Fibroblast of the conjunctiva (primary cell): ENCODE measurements at regions not wholly inside any gene's neighbourhood (a gene's known extent, or its start where the extent isn't known, plus 50 kb on each side); places are given as distances from the start of the nearest gene placed in this dataset.
"Not testable (repeated sequence)": the region's sequence is repeated elsewhere in the genome, so short reads cannot be mapped to it uniquely, and the experiment has no call there.

ENCODE experiments used
- DNase-seq: peaks from one replicate; pipeline ENCODE4 v3.0.0-alpha.2; 2010; ENCODE audit warnings: low read depth

DNA sequence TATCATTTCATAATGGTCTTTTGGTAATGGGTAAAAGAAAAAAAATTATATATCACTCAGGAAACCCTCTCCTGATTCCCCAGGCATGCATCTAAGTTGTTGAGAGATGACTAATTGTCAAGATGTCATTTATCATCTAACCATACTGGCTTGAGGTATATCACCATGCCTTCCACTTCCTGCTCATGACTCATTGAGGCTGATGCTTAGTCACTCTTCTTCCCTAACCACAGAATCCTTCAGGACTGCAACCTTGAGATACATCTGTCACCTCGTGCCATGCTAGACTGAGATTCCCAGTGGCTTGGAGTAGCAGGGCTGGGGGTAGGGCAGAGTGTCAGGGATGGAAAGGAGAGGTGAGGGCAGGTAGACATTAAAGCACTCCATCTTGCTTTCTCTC is 782.5 kb upstream of the INTU start:
- DNase-seq = peak; percentile 60

DNA sequence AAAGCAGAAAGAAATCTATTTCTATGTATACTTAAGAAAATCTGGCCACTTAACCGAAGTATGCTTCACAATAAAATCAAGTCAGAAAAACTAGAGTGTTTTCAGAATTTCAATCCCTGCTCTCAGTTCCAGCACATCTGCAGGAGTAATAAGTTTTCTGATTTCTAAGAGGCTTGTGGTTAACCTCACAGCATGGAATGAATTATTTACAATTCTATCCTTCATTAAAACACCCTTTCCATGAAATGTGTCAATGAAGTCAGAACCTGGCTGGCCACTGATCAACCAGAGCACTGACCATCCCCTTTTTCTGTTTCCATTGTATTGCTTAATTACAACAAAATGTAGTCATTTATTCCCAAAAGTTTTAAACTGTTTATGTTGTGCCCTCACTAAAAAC is 781.4 kb upstream of the INTU start:
- DNase-seq = no peak

DNA sequence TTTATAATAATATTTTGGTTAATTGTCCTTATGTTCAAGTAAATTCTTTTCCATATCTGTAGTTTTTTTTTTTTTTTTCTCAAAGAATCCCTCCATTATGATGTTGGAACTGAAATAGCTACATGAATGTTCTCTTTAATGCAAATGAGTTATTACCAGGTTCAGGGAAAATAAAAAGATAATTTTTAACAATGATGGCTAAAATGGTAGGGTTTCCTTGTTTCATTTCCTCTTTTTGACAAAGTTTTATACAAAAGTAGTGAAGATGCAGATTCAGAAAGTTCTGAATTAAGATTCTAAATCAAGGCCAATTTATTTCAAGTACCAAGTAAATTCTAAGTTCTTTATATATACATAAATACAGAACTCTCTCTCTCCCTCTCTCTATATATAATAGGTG is 779.0 kb upstream of the INTU start:
- DNase-seq = no peak

DNA sequence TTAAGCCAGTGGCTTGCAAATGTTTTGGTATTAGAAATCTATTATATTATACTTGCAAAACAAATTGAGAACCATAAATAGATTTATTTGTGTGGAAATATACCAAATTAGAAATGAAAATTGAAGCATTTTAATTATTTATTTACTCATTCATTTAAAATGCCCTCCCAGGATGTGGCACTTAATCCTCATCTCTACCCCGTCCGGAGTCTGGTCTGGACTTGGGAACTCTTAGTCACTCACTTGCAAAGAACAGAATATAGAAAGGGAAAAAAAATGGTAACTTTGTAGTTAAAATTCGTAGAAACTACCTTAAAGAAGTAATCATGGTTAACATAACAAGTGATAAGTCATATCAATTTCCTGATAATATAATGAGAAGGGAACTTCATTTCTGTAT is 775.9 kb upstream of the INTU start:
- no peak for DNase-seq

DNA sequence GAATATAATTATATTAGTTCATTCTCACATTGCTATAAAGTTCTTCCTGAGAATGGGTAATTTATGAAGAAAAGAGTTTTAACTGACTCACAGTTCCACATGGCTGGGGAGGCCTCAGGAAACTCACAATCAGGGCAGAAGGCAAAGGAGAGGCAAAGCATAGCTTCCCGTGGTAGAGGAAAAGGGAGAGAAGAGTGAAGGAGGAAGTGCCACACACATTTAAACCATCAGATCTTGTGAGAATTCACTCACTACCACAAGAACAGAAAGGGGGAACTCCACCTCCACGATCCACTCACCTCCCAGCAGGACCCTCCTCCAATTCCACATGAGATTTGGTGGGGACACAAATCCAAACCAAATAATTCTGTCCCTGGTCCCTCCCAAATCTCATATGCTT is 773.4 kb upstream of the INTU start:
- DNase-seq = no peak

DNA sequence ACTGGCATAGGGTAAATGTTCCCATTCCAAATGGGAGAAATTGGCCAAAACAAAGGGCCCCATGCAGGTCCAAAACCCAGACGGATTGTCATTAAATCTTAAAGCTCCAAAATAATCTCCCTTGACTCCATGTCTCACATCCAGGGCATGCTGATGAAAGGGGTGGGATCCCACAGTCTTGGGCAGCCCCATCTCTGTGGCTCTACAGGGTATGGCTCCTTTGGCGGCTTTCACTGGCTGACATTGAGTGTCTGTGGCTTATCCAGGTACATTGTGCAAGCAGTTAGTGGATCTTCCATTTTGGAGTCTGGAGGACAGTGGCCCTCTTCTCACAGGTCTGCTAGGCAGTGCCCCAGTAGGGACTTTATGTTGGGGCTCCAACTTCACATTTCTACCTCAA is 772.9 kb upstream of the INTU start:
- no peak for DNase-seq

DNA sequence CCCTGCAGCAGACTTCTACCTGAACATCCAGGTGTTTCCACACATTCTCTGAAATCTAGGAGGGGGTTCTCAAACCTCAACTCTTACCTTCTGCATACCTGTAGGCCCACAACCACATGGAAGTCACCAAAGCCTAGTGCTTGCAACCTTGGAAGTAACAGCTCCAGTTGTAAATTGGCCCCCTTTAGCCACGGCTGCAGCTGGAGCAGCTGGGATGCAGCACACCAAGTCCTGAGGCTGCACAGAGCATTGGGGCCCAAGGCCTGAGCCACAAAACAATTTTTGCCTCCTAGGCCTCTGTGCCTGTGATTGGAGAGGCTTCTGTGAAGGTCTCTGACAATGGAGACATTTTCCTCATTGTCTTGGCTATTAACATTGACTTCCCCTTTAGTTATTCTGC is 772.4 kb upstream of the INTU start:
- DNase-seq = no peak

DNA sequence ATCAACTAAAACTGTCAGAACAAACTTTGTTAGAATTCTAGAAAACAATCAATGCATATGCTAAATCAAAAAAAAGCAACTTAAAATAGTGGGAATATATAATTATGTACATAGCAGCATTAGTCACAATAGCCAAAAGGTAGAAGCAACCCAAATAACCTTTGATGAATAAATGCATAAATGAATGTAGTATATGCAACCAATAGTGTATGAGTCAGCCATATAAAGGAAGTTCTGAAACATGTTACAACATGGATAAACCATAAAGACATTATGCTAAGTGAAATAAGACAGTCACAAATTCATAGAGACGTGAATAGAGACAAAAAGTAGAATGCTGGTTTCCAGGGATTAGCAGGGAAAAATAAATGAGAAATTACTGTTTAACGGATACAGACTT is 762.8 kb upstream of the INTU start:
- DNase-seq = no peak

DNA sequence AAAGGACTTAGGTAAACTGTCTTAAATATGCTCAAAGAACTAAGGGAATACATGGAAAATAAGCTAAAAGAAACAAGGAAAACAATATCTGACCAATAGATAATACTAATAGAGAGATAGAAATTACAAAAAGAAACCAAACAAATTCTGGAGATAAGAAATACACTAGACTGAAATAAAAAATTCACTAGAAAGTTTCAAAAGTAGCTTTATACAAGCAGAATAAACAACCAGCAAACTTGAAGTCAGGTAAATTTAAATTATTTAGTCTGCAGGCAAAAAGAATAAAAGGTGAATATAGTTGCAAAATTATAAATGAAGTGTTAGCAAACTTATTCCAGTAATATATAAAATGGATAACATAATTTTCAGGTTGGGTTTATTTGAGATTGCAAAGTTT is 760.9 kb upstream of the INTU start:
- DNase-seq = no peak

DNA sequence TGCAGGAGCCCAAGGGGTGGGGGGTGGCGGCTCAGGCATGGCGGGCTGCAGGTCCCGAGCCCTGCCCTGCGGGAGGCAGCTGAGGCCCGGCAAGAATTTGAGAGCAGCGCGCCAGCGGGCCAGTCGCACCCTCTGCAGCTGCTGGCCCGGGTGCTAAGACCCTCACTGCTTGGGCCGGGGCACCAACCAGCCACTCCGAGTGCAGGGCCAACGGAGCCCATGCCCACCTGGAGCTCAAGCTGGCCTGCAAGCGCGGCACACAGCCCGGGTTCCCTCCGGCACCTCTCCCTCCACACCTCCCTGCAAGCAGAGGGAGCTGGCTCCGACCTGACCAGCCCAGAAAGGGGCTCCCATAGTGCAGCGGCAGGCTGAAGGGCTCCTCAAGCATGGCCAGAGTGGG is 758.2 kb upstream of the INTU start:
- no peak for DNase-seq

DNA sequence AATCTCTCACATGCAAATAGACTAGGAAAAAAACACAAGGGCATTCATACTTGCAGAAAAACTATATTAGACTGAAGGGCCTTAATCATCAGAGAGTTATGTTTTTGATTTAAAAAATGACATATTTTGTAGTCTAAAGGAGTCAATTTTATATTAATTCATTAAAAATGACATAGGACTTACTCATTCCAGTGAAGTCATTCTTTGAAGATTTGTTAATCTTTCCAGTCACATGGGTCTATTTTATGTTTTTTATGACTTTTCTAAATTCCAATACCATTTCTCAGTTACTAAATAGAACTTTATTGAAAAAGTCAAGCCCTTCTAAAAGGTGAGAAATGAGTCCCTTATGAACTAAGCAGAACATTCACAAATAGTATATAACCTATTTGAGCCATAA is 743.8 kb upstream of the INTU start:
- no peak for DNase-seq

DNA sequence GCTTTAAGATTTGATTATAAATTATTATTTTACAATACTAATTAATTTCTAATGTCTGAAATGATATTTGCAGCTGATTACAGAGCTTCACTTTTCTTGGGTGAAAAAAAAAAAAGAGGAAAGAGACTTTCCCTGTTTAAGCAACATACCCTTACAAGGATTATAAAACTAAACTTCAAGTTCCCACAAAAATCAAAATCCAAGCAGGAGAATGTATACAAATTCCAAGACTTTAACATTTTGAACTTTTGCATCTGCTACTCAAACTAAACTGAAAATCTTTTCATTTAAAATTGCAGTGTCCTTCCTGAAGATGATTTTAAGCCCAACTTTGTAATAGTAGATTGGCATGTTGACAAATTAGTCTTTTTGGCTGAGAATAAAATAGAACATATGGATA is 742.4 kb upstream of the INTU start:
- DNase-seq = no peak

DNA sequence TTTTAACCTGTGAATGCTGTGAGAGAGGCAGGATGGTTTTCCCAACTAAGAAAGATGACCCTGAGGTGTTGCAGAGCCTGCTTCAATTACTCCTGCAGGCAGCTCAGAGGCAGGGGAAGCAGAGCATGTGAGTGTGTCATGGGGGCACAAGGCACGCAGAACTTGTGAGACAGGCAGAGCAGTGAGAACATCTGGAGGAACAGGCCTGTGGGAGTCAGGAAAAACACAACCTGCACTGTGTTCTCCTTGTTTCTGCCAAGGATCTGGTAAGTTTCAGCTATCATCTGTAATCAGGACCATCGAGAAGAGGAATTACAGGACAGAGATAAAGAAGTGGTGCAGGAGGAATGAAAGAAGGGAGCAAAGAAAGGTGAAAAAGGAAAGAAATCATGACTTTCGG is 741.8 kb upstream of the INTU start:
- DNase-seq = no peak

DNA sequence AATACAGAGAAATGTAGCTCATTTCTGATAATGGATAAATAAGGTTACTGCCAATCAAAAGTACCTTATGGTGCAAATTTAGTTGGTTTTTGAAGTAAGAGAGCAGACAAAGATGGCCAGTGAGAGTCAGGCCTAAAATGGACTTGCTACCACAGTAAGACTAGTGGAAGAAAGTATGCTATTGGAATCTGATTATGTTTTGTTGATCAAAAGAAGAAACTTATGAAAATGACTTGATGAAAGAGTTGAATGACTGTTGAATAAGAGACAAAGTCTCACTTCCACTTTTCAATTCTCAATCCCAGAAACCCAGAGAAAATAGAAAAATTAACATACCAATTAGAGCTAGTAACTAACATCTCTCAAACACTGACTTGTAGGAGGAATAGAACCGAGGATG is 737.8 kb upstream of the INTU start:
- no peak for DNase-seq

DNA sequence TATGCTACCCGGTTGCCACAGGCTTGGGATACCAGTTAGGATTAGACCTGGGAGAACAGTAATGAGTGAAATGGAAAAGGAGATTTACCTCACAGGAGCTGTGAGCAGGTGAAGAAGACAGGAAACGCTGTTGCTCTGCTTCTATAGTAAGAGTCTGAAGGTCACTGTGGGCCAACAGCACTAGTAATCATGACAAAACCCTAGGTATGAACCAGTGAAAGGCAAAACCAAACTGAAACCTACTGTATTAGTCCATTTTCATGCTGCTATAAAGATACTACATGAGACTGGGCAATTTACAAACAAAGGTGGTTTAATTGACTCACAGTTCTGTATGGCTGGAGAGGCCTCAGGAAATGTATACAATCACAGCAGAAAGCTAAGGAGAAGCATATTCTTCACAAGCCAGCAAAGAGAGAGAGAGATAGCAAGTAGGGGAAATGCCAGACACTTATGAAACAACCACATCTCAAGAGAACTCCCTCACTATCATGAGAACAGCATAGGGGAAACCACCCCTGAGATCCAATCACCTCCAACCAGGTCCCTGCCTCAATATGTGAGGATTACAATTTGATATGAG is 736.7 kb upstream of the INTU start:
- no peak for DNase-seq

DNA sequence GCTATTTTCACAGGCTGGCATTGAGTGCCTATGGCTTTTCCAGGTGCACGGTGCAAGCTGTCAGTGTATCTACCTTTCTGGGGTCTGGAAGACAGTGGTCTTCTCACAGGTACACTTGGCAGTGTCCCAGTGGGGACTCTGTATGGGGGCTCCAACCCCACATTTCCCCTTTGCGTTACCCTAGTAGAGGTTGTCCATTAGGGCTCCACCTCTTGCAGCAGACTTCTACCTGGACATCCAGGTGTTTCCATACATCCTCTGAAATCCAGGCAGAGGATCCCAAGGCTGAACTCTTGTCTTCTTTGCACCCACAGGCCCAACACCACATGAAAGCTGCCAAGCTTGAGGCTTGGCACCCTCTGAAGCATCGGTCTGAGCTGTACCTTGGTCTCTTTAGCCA is 735.7 kb upstream of the INTU start:
- DNase-seq = no peak

DNA sequence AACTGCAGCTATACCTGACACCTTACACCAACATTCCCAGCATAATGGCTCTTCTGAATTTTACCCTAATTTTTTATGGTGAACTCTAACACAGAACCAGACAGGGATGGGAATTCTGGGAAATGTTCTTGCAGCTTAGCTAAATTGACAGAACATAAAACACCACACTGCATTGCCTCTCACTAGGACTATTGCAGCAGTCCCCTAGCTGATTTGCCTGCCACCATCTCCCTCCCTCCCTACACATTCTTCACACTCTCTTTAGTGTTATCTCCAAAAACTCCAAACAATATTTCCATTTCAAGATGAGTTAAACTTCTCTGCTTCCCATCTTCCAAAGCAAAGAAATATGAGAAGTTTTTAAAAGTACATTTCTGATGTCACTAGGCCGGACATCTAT is 733.9 kb upstream of the INTU start:
- no peak for DNase-seq

DNA sequence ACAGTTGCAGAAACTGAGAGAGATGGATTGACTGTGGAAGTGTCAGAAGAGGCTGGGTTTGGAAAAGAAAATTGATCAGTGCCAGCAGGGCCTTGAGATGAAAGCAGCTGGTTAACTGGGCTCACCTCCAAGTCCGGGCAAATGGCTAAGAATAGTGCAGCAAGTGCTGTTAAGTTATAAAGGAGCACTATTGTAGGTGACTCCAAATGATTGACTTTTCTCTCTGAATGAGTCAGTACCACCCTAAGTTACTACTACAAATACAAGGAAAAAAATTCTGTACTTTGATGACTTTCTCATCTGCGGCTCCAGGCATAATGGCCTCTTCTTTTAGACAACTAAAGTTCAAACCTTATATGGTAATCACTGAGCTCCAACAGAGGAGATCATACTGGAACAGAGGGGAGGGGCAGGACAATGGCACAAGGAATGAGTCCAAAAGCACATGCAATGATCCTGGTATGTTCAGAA is 733.4 kb upstream of the INTU start:
- DNase-seq = peak; percentile 84

DNA sequence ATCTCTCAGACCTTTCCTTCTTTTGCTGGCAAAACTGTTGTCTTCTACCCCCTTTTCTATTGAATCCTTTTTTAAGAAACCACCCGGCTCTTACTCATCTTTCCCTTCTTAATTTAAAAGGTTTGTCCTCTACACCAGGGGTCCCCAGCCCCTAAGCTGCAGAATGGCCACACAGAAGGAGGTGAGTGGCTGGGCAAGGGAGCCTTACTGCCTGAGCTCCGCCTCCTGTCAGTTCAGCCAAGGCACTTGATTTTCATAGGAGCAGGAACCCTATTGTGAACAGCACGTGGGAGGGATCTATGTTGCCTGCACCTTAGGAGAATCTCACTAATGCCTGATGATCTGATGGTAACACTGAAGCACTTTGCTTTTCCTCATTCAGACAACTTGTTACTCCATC is 726.3 kb upstream of the INTU start:
- no peak for DNase-seq

DNA sequence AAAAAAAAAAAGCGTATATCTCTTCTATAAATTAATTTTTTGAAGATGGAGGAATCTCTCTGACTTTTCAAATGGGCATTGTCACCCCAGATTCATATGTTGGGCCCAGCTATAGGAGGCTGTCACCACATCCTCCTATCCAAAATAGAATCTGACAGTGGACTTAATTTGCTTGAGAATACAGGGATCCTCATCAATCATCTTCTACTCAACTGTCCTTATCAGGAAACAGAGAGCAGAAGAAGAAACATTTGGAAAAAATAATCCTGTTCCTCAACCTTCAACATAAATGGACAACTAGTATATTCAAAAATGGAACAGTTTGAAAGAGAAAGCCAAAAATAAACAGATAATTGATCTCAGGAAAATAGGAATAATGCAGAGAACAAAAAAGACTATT is 725.4 kb upstream of the INTU start:
- no peak for DNase-seq

DNA sequence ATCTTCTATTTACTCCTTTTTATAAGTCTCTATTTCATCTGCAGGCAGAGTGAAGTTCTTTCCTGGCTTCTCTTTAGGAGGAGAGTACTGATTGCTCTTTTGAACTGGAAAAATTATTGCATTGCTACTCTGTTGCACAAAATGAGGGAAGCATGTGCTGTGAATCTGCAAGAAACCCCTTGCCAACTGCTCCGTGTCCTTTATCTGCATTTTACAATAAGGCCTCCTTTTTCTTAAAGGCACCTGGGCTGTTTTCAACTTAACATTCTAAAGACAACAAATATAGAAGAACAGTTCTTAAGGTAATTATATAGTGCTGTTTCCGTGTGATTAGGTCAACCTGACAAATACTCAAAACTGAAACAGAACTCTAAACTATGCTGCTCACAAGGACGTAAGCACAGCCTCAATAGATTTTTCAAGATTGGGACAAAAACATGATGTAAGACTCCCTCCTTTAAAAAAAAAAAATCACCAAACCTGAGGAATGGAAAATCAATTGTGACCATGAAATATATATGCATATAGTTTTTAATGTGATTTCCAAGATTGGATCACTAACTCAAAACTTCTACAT is 716.6 kb upstream of the INTU start:
- DNase-seq = peak; percentile 51

DNA sequence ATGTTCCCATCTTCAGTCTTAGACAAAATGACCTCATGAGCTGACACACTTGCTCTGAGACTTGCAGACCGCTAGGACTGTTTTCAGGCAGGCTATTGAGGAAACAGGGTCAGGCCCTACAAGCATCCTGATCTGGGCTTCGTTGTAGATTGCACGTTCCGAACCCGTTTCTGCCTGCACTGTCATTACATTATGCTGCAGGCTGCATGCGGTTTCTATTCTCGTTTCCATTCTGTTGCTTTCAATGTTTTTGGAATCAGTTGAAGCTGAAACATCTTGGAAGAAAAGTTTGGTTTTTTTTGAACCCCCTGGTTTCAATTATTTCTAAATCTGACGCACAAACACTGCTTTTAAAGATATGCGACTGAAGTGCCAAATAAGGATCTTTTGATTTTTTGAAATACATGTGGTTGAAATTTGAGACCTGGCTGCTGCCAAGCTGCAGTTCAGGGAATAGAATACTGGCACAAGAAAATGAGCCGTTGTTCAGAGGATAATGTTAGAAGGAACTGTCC is 716.1 kb upstream of the INTU start:
- DNase-seq = peak; percentile 88

DNA sequence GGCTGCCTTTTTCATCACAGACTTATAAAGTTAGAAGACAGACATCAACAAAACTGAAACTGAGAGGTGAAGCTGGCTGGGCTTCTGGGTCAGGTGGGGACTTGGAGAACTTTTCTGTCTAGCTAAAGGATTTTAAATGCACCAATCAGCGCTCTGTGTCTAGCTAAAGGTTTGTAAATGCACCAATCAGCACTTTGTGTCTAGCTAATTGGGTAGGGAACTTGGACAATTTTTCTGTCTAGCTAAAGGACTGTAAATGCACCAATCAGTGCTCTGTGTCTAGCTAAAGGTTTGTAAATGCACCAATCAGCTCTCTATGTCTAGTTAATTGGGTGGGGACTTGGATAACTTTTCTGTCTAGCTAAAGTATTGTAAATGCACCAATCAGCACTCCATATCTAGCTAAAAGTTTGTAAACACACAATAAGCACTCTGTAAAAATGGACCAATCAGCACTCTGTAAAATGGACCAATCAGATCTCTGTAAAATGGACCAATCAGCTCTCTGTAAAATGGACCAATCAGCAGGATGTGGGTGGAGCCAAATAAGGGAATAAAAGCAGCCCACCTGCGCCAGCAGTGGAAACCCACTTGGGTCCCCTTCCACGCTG is 710.3 kb upstream of the INTU start:
- not testable (repeated sequence) for DNase-seq

DNA sequence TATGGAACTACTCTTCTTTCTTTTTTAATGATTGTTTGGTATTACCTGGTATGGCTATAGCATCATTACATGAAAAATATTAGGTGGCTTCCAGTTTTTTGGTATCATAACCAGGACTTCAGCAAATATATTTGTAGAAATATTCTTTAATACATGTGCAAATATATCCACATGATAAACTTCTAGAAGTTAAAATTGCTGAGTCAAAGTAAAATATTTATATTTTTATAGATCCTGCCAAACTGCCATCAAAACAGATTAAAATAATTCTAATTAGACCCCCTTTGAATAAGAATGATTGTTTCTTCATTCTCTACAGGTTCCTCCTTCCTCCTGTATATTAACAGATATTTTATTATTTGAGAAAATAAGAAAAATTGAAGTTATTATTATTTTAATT is 708.5 kb upstream of the INTU start:
- DNase-seq = no peak
